Right cardiac atrium (tissue), 5 donors: ENCODE measurements at regions not wholly inside any gene's neighbourhood (a gene's known extent, or its start where the extent isn't known, plus 50 kb on each side); places are given as distances from the start of the nearest gene placed in this dataset.
A peak's percentile ranks its signal among the peaks of the same experiment; 100 is the strongest.

Experiments used
- ATAC-seq, 2 donors: fragments of 200-7000 bp; cut with Tn5 transposase; one replicate each; pipeline versions ENCODE4 v1.8.0 to v1.9.1; 2020; ENCODE audit warnings: moderate library complexity in 2 of 2, mild to moderate bottlenecking in 1 of 2
- DNase-seq, 3 donors: peaks; one replicate each; pipeline ENCODE4 v3.0.0-alpha.2; 2020
- H3K27ac ChIP-seq: one replicate; pipeline ENCODE4 v1.5.1; 2013; ENCODE audit warnings: mild to moderate bottlenecking, low read length, control low read depth, moderate library complexity
- H3K27me3 ChIP-seq: one replicate; pipeline ENCODE4 v1.6.1; 2013; ENCODE audit not compliant: control insufficient read depth, insufficient read depth
- H3K4me1 ChIP-seq: one replicate; pipeline ENCODE4 v1.6.1; 2013; ENCODE audit warnings: low read length; ENCODE audit not compliant: control insufficient read depth, insufficient read depth
- H3K4me3 ChIP-seq: one replicate; pipeline ENCODE4 v1.5.1; 2013; ENCODE audit warnings: low read length, control low read depth
- H3K9me3 ChIP-seq: one replicate; pipeline ENCODE4 v1.6.1; 2013; ENCODE audit warnings: low read length; ENCODE audit not compliant: control insufficient read depth
- WGBS: extraction: QIAGEN DNeasy Blood & Tissue Kit; methylation state at CpG from one replicate; pipeline ENCODE4 v1.1.7; 2013; 5-methylcytosine and 5-hydroxymethylcytosine counted together
- intact Hi-C, 4 donors: fragments of 100-400 bp; cut with DNase I; formaldehyde crosslinking; loops; one replicate each; pipeline versions ENCODE4 v1.11.0 to v1.14.0; 2022 to 2023
- donor health status: healthy with polysubstance abuse.
- donor health status: DM: no; HTN: yes; CAD: no.
- donor health status: DM: no; HTN: no; CAD: no.
- donor health status: DM: no; HTN: yes; CAD: no; lungs with severe emphysema.
- donor health status: DM: yes; HTN: yes; CAD: no.

DNA sequence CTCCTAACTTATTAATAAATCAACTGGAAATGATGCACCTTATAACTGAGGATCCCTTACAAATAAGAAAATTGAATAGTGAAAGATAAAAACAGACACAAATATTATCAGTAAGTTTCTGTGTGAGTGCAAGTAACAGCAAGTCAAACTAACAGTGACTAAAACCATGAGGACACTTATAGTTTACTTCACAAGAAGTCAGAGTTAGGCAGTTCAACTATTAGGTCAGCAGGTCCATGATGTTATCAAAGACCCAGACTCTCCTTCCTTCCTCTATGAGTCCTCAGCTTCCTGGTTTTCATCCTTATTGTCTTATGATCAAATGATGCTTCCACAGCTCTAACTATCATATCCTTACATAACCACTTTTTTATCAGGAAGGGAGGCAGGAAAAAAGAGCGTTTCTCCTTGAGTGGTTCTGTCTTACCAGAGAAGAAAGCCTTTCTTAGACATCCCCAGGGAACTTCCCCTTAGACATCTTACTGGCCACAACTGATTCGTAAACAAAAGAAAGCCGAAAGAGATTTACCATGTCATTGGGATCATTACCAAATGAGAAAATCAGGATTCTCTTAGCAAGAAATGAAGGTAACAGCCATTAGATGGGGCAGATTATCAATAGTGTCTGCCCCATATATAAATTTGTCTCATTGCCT is 114.3 kb upstream of the LRFN2 start:
- Histone ChIP-seq H3K27me3 (no peaks in the 10 kb centered on the region), H3K4me3 (no peak overlapping the region), H3K27ac (no peak overlapping the region), H3K9me3 (no peaks in the 10 kb centered on the region), H3K4me1 (no peaks in the 10 kb centered on the region)
- ATAC-seq (no peak), DNase-seq (no peak)
- 58% methylated on average over 3 of the region's 3 CpGs for WGBS
- intact Hi-C loops: no loop called here

DNA sequence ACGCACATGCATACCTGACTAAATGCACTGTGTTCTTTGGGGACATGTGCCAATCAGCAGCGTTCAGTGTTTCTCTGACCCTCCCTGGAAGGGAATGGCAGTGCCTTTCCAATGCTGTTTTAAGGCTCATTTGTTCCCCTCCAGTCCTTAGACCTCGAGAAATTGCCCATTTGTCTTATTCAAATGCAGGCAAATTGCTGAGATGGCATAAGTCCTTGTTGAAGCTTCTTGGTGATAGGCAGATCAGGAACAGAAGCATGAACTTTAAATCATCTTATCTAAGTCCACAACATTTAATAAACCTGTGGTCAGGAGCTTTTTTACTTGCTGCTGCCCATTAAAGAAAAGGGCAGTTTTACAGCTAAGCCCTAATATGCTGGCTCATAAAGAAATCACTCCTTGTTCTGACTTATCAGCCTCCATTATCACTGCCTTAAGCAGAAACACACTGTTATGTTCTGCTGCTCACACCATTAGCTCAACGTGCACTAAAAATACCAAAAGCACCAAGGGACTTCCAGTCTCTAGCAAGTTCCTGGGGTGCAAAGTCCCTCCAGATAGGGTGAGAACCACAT is 112.9 kb upstream of the LRFN2 start:
- 41% methylated on average over 4 of the region's 4 CpGs for WGBS
- ATAC-seq (no peak), DNase-seq (no peak)
- H3K27me3 ChIP-seq: no peaks in the 10 kb centered on the region
- intact Hi-C loops: no loop called here
- no peak overlapping the region for H3K27ac ChIP-seq
- no peak overlapping the region for H3K4me3 ChIP-seq
- no peaks in the 10 kb centered on the region for H3K4me1 ChIP-seq
- H3K9me3 ChIP-seq: no peaks in the 10 kb centered on the region

DNA sequence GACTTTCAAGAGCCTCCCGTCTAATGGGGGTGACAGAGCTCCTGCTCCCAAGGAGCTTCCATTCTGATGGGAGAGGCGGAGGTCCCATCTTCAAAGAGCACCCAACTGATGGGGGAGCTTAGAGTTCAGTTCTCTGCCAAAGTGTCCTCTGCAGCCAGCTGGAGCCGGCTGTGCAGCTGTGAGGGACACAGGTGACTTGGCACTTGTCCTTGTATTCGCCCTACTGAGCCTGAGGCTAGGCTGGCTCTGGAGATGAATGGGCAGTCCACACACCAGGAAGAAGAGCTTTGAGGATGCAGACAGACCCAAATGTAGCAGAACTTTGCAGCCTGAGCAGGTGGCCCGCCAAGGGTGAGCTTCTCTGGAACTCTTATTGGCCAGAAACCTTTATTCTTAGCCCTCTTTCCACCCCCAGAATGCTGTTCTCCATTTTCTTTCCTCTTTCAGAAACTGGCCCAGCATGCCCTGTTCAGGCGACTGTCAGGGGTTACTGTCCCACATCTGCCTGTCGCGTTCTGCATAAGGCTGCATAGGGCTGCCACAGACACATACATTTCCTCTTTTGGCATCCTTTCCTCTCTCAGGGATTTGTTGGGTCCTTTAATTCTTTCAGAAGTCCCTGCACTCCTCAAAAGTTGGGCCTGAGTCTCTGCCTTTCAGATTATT is 108.7 kb upstream of the LRFN2 start:
- WGBS: 79% methylated on average over 8 of the region's 8 CpGs
- ATAC-seq (no peak), DNase-seq (no peak)

DNA sequence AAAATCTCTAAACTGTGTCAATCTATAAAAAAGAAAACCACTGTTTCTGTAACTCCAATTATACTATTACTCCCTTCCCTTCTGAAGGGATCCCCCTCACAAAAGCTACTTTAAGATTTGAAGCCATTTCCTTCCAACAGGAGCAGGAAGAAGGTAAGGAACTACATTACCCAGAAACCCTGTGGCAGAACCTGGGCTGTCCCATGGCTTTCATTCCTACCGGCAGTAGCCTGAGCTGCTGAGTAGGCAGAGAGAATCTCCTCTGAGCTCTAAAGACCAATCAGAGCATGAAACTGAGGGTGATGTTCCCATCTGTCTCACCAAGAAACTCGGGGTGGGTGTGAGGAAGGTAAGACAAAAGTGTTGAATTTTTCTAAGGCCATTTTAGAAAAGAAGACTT is 108.0 kb upstream of the LRFN2 start:
- H3K4me1 ChIP-seq: no peaks in the 10 kb centered on the region
- DNase-seq (no peak), ATAC-seq (peak in 1 of 2 donors; percentile 42)
- no peaks in the 10 kb centered on the region for H3K27me3 ChIP-seq
- intact Hi-C loops: no loop called here
- no peak overlapping the region for H3K4me3 ChIP-seq
- no peak overlapping the region for H3K27ac ChIP-seq
- no peaks in the 10 kb centered on the region for H3K9me3 ChIP-seq
- 38% methylated on average over 2 of the region's 2 CpGs for WGBS

More for the DNA sequence above, 108.7 kb upstream of the LRFN2 start:
- H3K9me3 ChIP-seq: no peaks in the 10 kb centered on the region
- no peak overlapping the region for H3K4me3 ChIP-seq
- H3K27ac ChIP-seq: no peak overlapping the region
- no peaks in the 10 kb centered on the region for H3K27me3 ChIP-seq
- no peaks in the 10 kb centered on the region for H3K4me1 ChIP-seq
- intact Hi-C loops: no loop called here

DNA sequence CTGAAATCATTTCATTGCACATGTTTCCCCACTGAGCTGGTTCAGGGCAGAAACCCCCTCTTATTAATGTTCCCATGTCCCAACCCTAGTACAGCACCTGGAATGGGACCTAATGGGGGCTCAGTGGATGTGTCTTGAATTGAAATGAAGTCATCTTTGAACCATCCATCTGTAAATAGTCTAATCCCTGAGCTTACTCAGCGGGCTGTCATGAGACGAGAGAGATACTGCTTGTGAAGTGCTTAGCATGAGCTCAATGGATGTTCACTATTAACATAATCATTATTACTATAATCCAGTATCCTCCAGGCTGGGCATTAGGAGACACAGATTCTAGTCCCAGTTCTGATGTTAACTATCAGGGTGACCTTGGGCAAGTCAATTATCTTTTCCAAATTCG is 106.6 kb upstream of the LRFN2 start:
- ATAC-seq: no peak
- intact Hi-C loops: no loop called here
- no peaks in the 10 kb centered on the region for H3K4me1 ChIP-seq
- no peak overlapping the region for H3K4me3 ChIP-seq
- DNase-seq: no peak
- 83% methylated on average over 3 of the region's 3 CpGs for WGBS
- no peaks in the 10 kb centered on the region for H3K27me3 ChIP-seq
- H3K9me3 ChIP-seq: no peaks in the 10 kb centered on the region
- H3K27ac ChIP-seq: no peak overlapping the region

DNA sequence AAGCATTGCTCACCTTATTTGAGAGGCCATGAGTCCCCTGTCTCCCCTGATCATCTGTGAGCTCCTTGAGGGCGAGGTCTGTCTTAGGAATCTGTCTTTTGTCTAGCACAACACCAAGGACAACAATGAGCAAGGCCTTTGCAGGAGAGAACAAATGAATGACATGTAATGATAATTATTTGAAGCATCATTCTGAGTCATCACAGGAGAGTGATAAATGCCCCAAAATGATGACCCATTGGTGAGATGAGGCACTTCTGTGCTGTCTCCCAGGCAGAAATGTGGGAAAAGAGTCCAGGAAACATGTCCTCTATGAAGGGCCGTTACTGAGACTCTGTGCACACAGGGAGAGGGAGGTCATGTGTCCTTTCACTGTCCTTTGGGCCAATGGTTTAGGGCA is 105.2 kb upstream of the LRFN2 start:
- Histone ChIP-seq H3K27ac (no peak overlapping the region), H3K4me3 (no peak overlapping the region), H3K9me3 (no peaks in the 10 kb centered on the region), H3K27me3 (no peaks in the 10 kb centered on the region), H3K4me1 (peaks cover 2% of the 10 kb centered on the region)
- ATAC-seq: no peak
- DNase-seq: no peak
- intact Hi-C loops: no loop called here
- WGBS: 81% methylated on average over 2 of the region's 2 CpGs

DNA sequence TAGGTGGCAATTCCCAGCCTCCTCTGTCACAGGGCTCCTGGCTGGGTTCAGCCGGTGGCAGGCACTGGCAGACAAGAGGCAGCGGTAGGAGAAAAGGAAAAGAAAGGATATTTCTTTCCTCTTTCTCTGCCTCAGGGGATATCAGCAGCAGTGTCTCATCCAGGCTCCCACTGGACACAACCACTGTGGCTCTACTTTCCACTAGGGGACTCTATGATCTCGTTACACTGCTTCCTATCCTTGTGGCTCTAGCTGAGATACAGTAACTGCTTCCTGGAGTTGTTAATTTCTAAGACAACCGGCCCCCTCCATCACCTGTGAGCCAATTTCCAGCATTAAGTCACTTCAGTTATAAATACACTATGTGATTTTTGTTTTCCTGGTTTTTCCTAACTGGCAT is 102.0 kb upstream of the LRFN2 start:
- ATAC-seq: no peak

DNA sequence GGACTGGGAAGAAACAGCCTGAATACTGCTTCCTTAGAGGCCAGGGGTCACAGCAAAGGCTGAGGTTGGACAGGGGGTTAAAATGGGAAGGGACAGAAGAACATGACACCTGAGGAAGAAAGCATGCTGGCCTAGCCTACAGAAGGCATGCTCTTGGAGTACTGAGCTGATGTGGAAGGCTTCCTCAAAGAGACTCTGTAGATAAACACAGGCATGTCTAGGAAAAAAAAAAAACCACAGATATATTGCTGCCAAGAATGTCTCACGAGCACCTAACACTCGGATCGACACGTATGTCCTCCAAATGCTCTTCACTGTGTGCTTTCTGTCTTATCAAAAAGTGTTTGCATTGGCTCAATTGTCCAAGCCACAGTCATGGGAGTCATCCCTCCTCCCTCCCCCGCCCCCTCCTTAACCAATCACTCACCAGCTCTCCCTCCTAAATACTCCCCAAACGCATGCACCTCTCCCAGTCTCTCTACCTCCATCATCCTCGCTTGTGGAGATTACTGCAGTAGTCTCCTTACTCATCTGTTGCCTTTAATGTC is 101.1 kb upstream of the LRFN2 start:
- peak in 1 of 2 donors; percentile 31 for ATAC-seq
- intact Hi-C loops: no loop called here
- Histone ChIP-seq H3K4me1 (peaks cover 2% of the 10 kb centered on the region), H3K27ac (peak overlapping the region; percentile 45), H3K9me3 (peaks cover 4% of the 10 kb centered on the region), H3K27me3 (no peaks in the 10 kb centered on the region), H3K4me3 (no peak overlapping the region)
- WGBS: 32% methylated on average over 7 of the region's 7 CpGs
- DNase-seq: no peak

More for the DNA sequence above, 102.0 kb upstream of the LRFN2 start:
- H3K4me3 ChIP-seq: no peak overlapping the region
- intact Hi-C loops: no loop called here
- WGBS: 49% methylated on average over 4 of the region's 4 CpGs
- peaks cover 2% of the 10 kb centered on the region for H3K4me1 ChIP-seq
- no peak for DNase-seq
- peaks cover 4% of the 10 kb centered on the region for H3K9me3 ChIP-seq
- H3K27me3 ChIP-seq: no peaks in the 10 kb centered on the region
- H3K27ac ChIP-seq: no peak overlapping the region

DNA sequence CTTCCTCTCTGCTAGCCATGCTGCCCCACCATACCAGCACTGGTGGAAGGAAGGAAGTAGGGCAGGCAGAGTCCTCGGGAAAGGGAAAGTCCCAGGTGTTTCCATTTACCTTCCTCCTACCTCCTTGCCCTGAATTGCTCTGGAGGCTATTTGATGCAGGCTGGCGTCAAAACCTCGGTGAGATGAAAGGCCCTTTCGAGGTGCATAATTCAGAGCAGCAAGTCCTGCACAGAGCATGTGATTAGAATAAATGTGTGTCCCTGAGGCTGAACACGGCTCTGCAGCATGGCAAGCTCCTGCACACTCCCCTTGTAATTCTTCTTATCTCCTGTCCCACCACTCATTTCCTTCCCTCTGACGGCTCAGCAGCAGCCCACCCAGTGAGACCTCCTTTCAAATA is 98.7 kb upstream of the LRFN2 start:
- intact Hi-C loops: no loop called here
- Histone ChIP-seq H3K27ac (no peak overlapping the region), H3K9me3 (peaks cover 4% of the 10 kb centered on the region), H3K4me3 (no peak overlapping the region), H3K27me3 (no peaks in the 10 kb centered on the region), H3K4me1 (peaks cover 2% of the 10 kb centered on the region)
- DNase-seq (no peak), ATAC-seq (no peak)
- 43% methylated on average over 6 of the region's 6 CpGs for WGBS

DNA sequence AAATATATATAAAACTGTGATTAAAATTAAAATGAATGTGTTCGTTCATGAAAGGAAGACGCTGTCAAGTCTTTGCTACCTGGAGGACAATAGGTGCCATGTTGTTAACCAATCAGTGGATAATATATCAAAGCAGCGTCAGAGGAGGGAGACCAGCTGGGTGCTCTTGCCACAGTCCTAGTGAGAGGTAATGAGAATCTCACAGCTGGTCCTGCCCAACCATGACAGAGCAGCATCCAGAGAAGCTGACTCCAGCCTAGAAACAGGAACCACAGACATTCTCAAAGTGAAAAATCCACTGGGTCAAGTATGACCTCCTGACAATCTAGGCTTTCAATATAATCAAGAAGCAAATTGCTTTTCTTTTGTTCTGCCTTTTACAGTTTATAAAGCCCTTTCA is 94.5 kb upstream of the LRFN2 start:
- DNase-seq: no peak
- ATAC-seq: no peak
- H3K4me1 ChIP-seq: no peaks in the 10 kb centered on the region
- H3K27ac ChIP-seq: no peak overlapping the region
- H3K27me3 ChIP-seq: no peaks in the 10 kb centered on the region
- intact Hi-C loops: no loop called here
- no peak overlapping the region for H3K4me3 ChIP-seq
- peaks cover 4% of the 10 kb centered on the region for H3K9me3 ChIP-seq
- 80% methylated on average over 3 of the region's 3 CpGs for WGBS

DNA sequence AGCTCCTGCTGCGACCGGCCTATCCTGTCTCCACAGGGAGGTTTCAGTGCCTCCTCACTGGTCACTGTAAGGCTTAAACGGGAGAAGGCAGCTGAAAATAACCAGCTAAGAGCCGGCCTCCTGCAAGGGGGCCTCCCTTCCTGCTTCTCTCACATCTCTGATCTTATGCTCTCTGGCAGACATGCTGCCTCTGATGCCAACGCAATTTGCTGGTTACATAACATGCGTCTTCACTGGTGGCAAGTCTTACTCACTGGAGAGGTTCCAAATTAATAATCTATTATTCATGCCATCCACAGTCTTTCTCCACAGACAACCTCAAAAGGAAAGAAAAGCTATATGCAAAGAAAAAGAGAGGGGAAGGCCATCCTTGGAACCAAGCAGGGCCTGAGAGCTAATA is 91.8 kb upstream of the LRFN2 start:
- intact Hi-C loops: no loop called here
- WGBS: 81% methylated on average over 6 of the region's 6 CpGs
- Histone ChIP-seq H3K4me3 (no peak overlapping the region), H3K27me3 (no peaks in the 10 kb centered on the region), H3K9me3 (no peaks in the 10 kb centered on the region), H3K4me1 (no peaks in the 10 kb centered on the region), H3K27ac (no peak overlapping the region)
- ATAC-seq (no peak), DNase-seq (no peak)
